GM12865 (cell line): ENCODE measurements at regions not wholly inside any gene's neighbourhood (a gene's known extent, or its start where the extent isn't known, plus 50 kb on each side); places are given as distances from the start of the nearest gene placed in this dataset.

Source experiments
- DNase-seq: peaks from one replicate; pipeline ENCODE4 v3.0.0; 2010; ENCODE audit warnings: low read depth
- H3K4me3 ChIP-seq: 2 replicates; pipeline ENCODE4 v1.5.1; 2011; ENCODE audit warnings: mild to moderate bottlenecking, low read depth, low read length, control low read depth
- TF ChIP-seq, protein P1 (sequence below): IDR thresholded peaks from 2 replicates; pipeline ENCODE4 v1.5.1; 2011; ENCODE audit warnings: low read length, control low read depth, low read depth, inconsistent platforms; ENCODE audit not compliant: insufficient read depth; ENCODE audit errors: missing control alignments

DNA sequence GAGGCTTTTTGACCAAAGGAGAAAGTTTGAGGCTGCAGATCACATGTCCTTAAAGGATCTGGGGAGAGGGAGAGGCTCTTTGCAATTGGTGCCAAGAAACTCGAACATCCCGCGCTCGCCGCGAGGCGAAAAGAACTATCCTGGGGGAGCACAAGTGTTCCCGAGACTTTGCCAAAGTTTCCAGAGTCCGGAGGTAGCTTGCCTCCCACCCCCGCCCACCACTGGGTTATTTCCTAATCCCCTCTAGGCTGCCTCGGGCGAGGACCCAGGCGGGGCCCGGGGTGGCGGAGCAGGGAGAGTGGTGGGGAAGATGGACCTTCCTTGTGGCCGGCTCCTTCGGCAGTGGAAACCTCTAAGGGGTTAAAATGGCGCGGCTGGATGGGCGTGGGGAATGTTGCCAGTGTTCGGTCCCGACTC lies 114.5 kb downstream of the KCNRG start:
- DNase-seq = no peak
- H3K4me3 ChIP-seq = peak overlapping the region; percentile 15
- TF ChIP-seq, protein P1, sequence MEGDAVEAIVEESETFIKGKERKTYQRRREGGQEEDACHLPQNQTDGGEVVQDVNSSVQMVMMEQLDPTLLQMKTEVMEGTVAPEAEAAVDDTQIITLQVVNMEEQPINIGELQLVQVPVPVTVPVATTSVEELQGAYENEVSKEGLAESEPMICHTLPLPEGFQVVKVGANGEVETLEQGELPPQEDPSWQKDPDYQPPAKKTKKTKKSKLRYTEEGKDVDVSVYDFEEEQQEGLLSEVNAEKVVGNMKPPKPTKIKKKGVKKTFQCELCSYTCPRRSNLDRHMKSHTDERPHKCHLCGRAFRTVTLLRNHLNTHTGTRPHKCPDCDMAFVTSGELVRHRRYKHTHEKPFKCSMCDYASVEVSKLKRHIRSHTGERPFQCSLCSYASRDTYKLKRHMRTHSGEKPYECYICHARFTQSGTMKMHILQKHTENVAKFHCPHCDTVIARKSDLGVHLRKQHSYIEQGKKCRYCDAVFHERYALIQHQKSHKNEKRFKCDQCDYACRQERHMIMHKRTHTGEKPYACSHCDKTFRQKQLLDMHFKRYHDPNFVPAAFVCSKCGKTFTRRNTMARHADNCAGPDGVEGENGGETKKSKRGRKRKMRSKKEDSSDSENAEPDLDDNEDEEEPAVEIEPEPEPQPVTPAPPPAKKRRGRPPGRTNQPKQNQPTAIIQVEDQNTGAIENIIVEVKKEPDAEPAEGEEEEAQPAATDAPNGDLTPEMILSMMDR = no peak

DNA sequence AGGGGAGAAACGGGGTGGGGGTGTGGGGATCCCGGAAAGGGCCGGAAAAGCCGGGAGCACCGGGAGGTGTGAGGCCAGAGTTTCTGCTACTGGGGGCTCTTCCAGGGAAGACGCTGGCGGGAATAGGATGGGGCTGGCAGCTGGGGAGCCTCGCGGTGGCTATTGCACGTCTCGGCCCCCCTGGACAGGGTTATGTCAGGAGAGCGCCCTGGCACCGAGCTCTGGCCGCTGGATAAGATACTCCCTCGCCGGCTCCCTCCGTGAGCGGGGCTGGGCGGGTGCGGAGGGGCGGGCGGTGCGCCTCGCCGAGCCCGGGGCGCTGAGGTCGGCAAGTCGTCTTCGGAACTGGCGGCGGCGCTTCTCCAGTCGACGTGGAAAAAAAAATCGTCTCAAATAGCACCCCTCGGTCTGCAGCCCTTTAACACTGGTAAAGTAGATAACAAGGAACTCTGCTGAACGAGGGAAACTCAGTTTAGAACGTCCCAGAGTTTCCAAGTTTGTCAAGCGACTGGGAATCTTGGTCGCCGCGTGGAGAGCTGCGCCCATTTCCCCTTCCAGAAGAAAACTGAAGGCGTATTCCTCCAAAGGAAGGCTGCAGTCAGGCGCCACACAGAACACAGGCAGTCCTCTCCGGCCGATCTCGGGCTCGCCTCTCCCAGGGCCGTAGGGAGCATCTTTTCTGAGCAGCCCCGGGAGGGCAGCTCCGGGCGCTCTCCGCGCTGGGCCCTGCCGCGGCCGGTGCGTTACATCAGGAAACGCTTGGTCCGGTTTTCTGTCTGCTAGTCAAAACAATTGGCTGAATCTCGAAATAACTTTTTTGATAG lies 115.1 kb downstream of the KCNRG start:
- peak; percentile 13 for DNase-seq
- peak overlapping the region; percentile 15 for H3K4me3 ChIP-seq
- TF ChIP-seq, protein P1 = no peak

DNA sequence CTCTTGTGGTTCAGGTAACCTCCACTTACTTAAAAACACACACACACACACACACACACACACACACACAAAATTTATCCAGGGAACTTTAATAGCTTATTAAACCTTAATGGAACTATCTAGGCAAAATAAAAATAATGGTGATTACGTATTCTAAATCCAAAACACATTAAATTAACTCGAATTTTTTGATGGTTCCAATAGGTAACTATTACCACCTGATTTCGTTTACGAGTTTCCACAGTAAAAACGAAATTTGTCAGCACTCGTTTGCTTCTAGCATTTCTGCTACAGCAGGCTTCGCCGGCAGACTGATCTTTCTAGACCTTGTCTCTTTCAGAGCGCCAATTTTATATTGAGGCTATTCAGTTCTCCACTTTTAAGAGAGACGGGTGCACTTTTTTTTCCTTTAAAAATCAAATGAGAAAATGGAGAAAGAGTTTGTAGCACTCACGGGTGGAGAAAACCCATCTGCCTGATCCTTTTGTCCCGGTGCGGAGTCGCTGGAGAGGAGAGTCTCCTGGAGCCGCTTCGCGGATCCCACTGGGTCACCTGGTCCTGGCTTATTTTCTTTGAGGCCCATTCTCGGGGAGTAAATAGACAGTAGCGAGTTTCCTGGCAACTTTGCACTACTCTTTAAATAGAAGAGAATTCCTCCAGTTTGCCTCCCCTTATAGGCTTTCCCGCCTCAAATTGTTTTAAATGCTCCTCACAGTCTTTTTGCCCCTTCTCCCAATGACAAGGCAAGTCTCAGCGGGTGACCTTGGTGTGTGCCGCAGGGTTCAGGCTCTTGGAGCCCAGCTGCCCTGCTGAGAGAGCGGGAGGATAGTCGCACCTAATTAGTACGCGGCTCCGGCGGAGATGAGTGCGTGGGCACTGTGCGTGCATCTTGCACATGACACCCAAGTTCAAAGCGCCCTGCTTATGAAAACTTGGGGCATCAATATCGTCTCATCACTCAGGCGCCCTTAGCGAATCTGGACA lies 117.0 kb downstream of the KCNRG start:
- TF ChIP-seq, protein P1 = no peak
- no peak overlapping the region for H3K4me3 ChIP-seq
- DNase-seq = no peak

DNA sequence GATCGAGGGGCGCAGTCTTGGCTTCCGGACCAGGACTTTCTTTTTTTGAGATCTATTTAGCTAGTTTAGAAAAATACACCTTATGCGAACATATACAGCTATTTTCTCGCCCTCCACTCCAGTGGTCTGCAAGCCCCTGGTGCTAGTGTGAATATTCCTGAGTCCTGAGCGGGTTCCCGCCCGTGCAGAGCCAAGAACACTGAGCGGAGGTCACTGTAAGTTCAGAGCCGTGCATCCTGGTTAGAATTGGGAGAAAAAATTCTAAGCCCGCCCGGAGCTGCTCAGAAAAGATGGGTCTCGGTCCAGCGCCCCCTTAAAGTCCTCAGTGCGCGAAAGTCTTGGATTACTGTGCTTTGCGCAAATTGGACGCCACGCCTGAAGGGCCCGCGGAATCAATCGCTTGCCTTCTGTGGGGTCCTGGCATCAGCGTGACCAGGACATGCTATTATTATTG lies 117.7 kb downstream of the KCNRG start:
- TF ChIP-seq, protein P1 = no peak
- H3K4me3 ChIP-seq = no peak overlapping the region

GRCh38 chr13:50133358-50133953 lies 118.2 kb downstream of the KCNRG start:
- TF ChIP-seq, protein P1 = no peak
- no peak overlapping the region for H3K4me3 ChIP-seq
- no peak for DNase-seq

More for the DNA sequence above, 117.7 kb downstream of the KCNRG start:
- DNase-seq = no peak

DNA sequence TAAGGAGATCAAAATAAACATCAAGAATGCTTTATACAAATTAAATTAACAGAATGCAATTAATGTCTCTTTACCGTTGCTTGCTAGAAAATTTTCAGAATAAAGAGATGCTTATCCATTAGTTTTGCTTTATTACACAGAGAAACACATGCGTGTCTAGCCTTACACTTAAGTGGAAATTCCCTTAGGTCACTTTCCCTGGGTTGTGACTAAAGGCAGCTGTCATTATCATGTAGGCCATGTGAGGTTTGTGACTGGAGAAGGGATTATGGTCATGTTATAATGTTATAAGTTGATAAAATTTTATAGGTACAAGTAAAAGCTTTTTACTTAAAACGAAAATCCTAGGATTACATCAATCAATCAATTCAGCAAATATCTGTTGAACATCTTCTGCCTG lies 121.0 kb downstream of the KCNRG start:
- no peak overlapping the region for H3K4me3 ChIP-seq
- TF ChIP-seq, protein P1 = no peak
- DNase-seq = no peak
